ENCODE measurements at regions not wholly inside any gene's neighbourhood (a gene's known extent, or its start where the extent isn't known, plus 50 kb on each side); places are given as distances from the start of the nearest gene placed in this dataset.
"Not testable (repeated sequence)": the region's sequence is repeated elsewhere in the genome, so short reads cannot be mapped to it uniquely, and the experiment has no call there.

GRCh38 chr15:45812200-45812599 is 177.4 kb downstream of the SQOR start:
- no peak for DNase-seq

- not testable (repeated sequence) for DNase-seq
Observed at GRCh38 chr15:45817578-45817977, 182.7 kb downstream of the SQOR start.

GRCh38 chr15:45821390-45821789 is 186.6 kb downstream of the SQOR start:
- DNase-seq, result no peak

- not testable (repeated sequence) for DNase-seq
Observed at GRCh38 chr15:45822968-45823367, 188.1 kb downstream of the SQOR start.

GRCh38 chr15:45827275-45827674 is 192.4 kb downstream of the SQOR start:
- no peak for DNase-seq

GRCh38 chr15:45827766-45828165 is 192.9 kb downstream of the SQOR start:
- DNase-seq, result no peak

GRCh38 chr15:45829336-45830153 is 194.7 kb downstream of the SQOR start:
- no peak for DNase-seq

GRCh38 chr15:45831787-45832186 is 197.0 kb downstream of the SQOR start:
- no peak for DNase-seq

- no peak for DNase-seq
Observed at GRCh38 chr15:45834622-45835021, 199.8 kb downstream of the SQOR start.

GRCh38 chr15:45842151-45842550 is 207.3 kb downstream of the SQOR start:
- no peak for DNase-seq

- DNase-seq, result no peak
Observed at GRCh38 chr15:45847645-45848044, 212.8 kb downstream of the SQOR start.

- no peak for DNase-seq
Observed at GRCh38 chr15:45849136-45849535, 214.3 kb downstream of the SQOR start.

- DNase-seq, result no peak
Observed at GRCh38 chr15:45854455-45855202, 219.8 kb downstream of the SQOR start.

GRCh38 chr15:45855210-45855906 is 220.5 kb downstream of the SQOR start:
- no peak for DNase-seq

- no peak for DNase-seq
Observed at GRCh38 chr15:45855907-45856579, 221.2 kb downstream of the SQOR start.

- no peak for DNase-seq
Observed at GRCh38 chr15:45857291-45857690, 222.5 kb downstream of the SQOR start.

GRCh38 chr15:45858491-45858890 is 223.7 kb downstream of the SQOR start:
- DNase-seq, result no peak

- no peak for DNase-seq
Observed at GRCh38 chr15:45862034-45862433, 227.2 kb downstream of the SQOR start.

- DNase-seq, result no peak
Observed at GRCh38 chr15:45863881-45864580, 229.2 kb downstream of the SQOR start.

- DNase-seq, result no peak
Observed at GRCh38 chr15:45866616-45867015, 231.8 kb downstream of the SQOR start.

GRCh38 chr15:45867281-45867680 is 232.5 kb downstream of the SQOR start:
- no peak for DNase-seq

- DNase-seq, result no peak
Observed at GRCh38 chr15:45868109-45868691, 233.4 kb downstream of the SQOR start.
